Adrenal gland (tissue), 9 donors: ENCODE measurements at regions not wholly inside any gene's neighbourhood (a gene's known extent, or its start where the extent isn't known, plus 50 kb on each side); places are given as distances from the start of the nearest gene placed in this dataset.

Experiments used
- DNase-seq, 7 donors: peaks; one replicate each; pipeline ENCODE4 v3.0.0-alpha.2; 2019 to 2020
- H3K27ac ChIP-seq, 5 donors: fragments of 200-600 bp; sonication (generic) in 4 of 5; 1 replicate in 3 of 5; 2 replicates in 2 of 5; pipeline versions ENCODE4 v1.5.1 to v1.8.0; 2016 to 2020; ENCODE audit warnings: mild to moderate bottlenecking in 1 of 5
- H3K27me3 ChIP-seq: fragments of 200-600 bp; 2 replicates; pipeline ENCODE4 v1.8.0; 2021
- H3K36me3 ChIP-seq, 2 donors: fragments of 200-600 bp; replicated peaks in 1 of 2; 1 replicate in 1 of 2; 2 replicates in 1 of 2; pipeline versions ENCODE4 v1.5.1 to v1.8.0; 2018 to 2022
- H3K4me1 ChIP-seq, 2 donors: fragments of 200-600 bp; replicated peaks in 1 of 2; 1 replicate in 1 of 2; 2 replicates in 1 of 2; pipeline versions ENCODE4 v1.5.1 to v1.8.0; 2018 to 2021
- H3K4me3 ChIP-seq, 4 donors: fragments of 200-600 bp; sonication (generic) in 3 of 4; one replicate each; pipeline ENCODE4 v1.5.1; 2016 to 2018
- H3K9me3 ChIP-seq, 3 donors: fragments of 200-600 bp; sonication (generic) in 1 of 3; replicated peaks in 1 of 3; 1 replicate in 2 of 3; 2 replicates in 1 of 3; pipeline versions ENCODE4 v1.5.1 to v1.8.0; 2016 to 2021
- POLR2A ChIP-seq, 2 donors: fragments of 450-650 bp; IDR thresholded peaks; one replicate each; pipeline ENCODE4 v1.6.1; 2017; ENCODE audit warnings: antibody characterized with exemption in 2 of 2, mild to moderate bottlenecking in 2 of 2, moderate library complexity in 1 of 2
- WGBS, 4 donors: extraction: QIAGEN DNeasy Blood & Tissue Kit in 2 of 4; methylation state at CpG; one replicate each; pipeline versions ENCODE4 v1.1.5 to v1.1.7; 2013 to 2017; 5-methylcytosine and 5-hydroxymethylcytosine counted together
- intact Hi-C, 2 donors: fragments of 100-400 bp; cut with DNase I; formaldehyde crosslinking; loops; one replicate each; pipeline versions ENCODE4 v1.14.1 to v1.15.0; 2022 to 2023
- TF ChIP-seq, protein P1 (sequence below), 6 experiments: fragments of 450-650 bp in 4 of 6; fragments of 200-600 bp in 2 of 6; sonication (generic) in 1 of 6; IDR thresholded peaks; 1 replicate in 5 of 6; 2 replicates in 1 of 6; pipeline versions ENCODE4 v1.5.1 to v1.8.0; 2016 to 2021; ENCODE audit warnings: antibody characterized with exemption in 6 of 6, mild to moderate bottlenecking in 2 of 6, moderate library complexity in 1 of 6
- donor health status: healthy with polysubstance abuse.
- donor health status: Bipolar disorder and iron deficiency.
- donor health status: DM: yes; HTN: yes; CAD: no.
- donor health status: DM: no; HTN: no; CAD: no.
- donor health status: DM: no; HTN: no; CAD: no.

DNA sequence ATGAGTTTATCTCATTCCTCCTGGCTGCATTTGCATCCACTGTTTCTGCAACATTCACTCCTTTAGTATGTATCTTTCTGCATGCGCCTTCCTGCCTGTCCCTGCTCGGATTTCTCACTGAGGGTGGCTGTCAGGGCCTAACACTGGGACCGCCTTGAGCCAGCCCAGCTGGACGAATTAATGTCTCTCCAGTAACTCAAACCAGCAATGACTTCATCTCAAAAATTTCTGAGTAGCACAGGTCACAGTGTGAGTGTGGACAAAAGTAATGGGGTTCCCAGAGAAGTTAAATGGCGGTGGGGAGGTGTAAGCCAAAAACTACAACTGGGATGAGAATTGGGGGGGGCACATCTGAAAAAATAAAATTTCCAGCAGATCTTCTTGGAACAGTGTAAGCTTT lies 444.0 kb upstream of the MGMT start:
- 58 to 71% (median 68%) methylated on average over 5 of the region's 5 CpGs for WGBS, 4 donors
- peaks cover 5% of the 10 kb centered on the region for H3K27me3 ChIP-seq
- no peaks in the 10 kb centered on the region for H3K4me1 ChIP-seq
- H3K9me3 ChIP-seq, result no peaks in the 10 kb centered on the region
- DNase-seq, result peak in 5 of 7 donors; percentile 25 to 68 (median 36)
- H3K27ac ChIP-seq, result peak overlapping the region in 1 of 5 donors; percentile 9
- no peak overlapping the region for H3K4me3 ChIP-seq
- intact Hi-C loops, result no loop called here
- TF ChIP-seq, protein P1, sequence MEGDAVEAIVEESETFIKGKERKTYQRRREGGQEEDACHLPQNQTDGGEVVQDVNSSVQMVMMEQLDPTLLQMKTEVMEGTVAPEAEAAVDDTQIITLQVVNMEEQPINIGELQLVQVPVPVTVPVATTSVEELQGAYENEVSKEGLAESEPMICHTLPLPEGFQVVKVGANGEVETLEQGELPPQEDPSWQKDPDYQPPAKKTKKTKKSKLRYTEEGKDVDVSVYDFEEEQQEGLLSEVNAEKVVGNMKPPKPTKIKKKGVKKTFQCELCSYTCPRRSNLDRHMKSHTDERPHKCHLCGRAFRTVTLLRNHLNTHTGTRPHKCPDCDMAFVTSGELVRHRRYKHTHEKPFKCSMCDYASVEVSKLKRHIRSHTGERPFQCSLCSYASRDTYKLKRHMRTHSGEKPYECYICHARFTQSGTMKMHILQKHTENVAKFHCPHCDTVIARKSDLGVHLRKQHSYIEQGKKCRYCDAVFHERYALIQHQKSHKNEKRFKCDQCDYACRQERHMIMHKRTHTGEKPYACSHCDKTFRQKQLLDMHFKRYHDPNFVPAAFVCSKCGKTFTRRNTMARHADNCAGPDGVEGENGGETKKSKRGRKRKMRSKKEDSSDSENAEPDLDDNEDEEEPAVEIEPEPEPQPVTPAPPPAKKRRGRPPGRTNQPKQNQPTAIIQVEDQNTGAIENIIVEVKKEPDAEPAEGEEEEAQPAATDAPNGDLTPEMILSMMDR (IDR thresholded peaks at IDR 0.05), result no peak
- TF ChIP-seq POLR2A (IDR thresholded peaks at IDR 0.05), result no peak
- H3K36me3 ChIP-seq, result no peaks in the 10 kb centered on the region

DNA sequence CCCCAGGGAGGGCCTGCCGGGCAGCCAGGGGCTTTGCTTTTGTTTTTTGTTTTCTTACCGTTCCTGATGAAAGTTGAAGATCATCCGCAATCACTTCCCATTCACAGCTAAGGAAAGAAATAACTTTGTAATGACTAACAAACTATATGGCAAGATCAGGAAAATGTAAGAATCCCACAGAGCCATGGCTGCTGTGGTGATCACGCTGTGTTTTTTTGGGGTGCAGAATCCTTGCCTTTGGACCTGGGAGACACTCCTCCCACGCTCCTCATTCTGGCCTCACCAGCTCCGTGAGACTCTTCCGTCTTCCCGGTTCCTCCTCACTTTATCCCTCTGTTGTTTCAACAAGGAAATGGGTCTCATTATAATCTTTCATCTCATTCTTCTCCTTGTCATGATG lies 443.0 kb upstream of the MGMT start:
- Histone ChIP-seq H3K36me3 (no peaks in the 10 kb centered on the region), H3K4me3 (no peak overlapping the region), H3K4me1 (no peaks in the 10 kb centered on the region), H3K9me3 (no peaks in the 10 kb centered on the region), H3K27ac (no peak overlapping the region), H3K27me3 (peaks cover 2% of the 10 kb centered on the region)
- no peak for DNase-seq
- TF ChIP-seq POLR2A (IDR thresholded peaks at IDR 0.05), result no peak
- TF ChIP-seq, protein P1 (IDR thresholded peaks at IDR 0.05), result no peak
- intact Hi-C loops, result no loop called here
- 80 to 87% (median 85%) methylated on average over 8 of the region's 8 CpGs for WGBS, 4 donors

DNA sequence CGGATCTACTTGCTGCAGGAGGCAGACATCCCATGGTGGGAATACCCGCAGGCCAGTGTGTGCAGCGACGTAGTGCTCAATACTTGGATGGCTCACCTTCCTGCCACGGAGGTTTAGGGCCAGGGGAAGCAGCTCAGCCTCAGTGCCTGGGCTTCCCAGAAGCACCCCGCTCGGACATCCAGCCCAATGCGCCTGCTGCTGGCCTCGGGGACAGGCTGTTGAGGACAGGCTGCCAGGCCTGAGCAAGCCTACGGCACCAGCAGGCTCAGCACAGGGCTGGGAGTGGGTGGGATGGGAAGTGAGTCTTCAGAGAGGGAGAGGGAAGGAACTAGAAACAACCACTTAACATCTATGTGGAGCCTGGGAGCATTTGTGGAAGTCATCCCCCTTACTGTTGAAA lies 441.3 kb upstream of the MGMT start:
- intact Hi-C loops, result no loop called here
- DNase-seq, result no peak
- Histone ChIP-seq H3K4me1 (no peaks in the 10 kb centered on the region), H3K27ac (no peak overlapping the region), H3K36me3 (no peaks in the 10 kb centered on the region), H3K9me3 (no peaks in the 10 kb centered on the region), H3K27me3 (peaks cover 15% of the 10 kb centered on the region), H3K4me3 (no peak overlapping the region)
- no peak for TF ChIP-seq POLR2A (IDR thresholded peaks at IDR 0.05)
- TF ChIP-seq, protein P1 (IDR thresholded peaks at IDR 0.05), result no peak
- 83 to 93% (median 90%) methylated on average over 5 to 10 of the region's 10 CpGs for WGBS, 4 donors

DNA sequence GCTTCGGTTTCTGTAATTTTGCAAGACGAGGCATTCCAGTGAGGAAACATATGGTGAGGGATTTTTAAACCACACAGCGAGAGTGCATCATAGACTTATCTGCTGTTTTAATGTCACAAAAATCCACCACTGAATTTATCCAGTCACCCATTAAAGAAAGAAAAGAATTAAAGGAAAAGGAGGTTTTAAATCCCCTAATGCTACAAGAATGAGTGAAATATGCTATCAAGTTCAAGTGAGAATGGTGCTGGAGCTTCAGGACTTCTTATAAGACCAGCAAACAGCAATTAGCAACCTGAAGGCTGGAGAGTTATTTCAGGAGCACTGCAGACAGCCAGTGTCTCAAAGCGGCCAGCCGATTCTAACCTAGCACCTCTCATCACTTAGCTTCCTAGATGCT lies 439.1 kb upstream of the MGMT start:
- Histone ChIP-seq H3K36me3 (no peaks in the 10 kb centered on the region), H3K27ac (no peak overlapping the region), H3K4me1 (no peaks in the 10 kb centered on the region), H3K9me3 (no peaks in the 10 kb centered on the region), H3K4me3 (no peak overlapping the region), H3K27me3 (peaks cover 22% of the 10 kb centered on the region)
- DNase-seq, result no peak
- no peak for TF ChIP-seq POLR2A (IDR thresholded peaks at IDR 0.05)
- TF ChIP-seq, protein P1 (IDR thresholded peaks at IDR 0.05), result no peak
- WGBS, 4 donors, result 51 to 66% (median 57%) methylated on average over 5 of the region's 5 CpGs
- intact Hi-C loops, result no loop called here
